ENCODE measurements at regions not wholly inside any gene's neighbourhood (a gene's known extent, or its start where the extent isn't known, plus 50 kb on each side); places are given as distances from the start of the nearest gene placed in this dataset.

- no peak overlapping the region for H3K27ac ChIP-seq (ENCODE audit: extremely low read depth, low read depth, low read length)
- H3K36me3 ChIP-seq (ENCODE audit: control insufficient read depth in 2 of 2, insufficient read depth in 1 of 2, low read length in 2 of 2) = no peaks in the 10 kb centered on the region
- no peaks in the 10 kb centered on the region for H3K9me3 ChIP-seq (ENCODE audit: control insufficient read depth, insufficient read depth, low read depth, low read length)
- ChIA-PET POLR2A (no interaction called here), CTCF (interaction anchor here (0.7 kb wide), 1 partner anchor 396 kb away, joined by 4 read pairs; no protein-coding TSS in a partner anchor)
- H3K4me3 ChIP-seq (ENCODE audit: low read depth, low read length) = no peak overlapping the region
- H3K4me1 ChIP-seq (ENCODE audit: control insufficient read depth, insufficient read depth, low read length) = no peaks in the 10 kb centered on the region
- TF ChIP-seq KLF16 (tag by site-specific recombination; IDR thresholded peaks at IDR 0.05) (no peak), GFI1B (tag by site-specific recombination; IDR thresholded peaks at IDR 0.05) (no peak), ZNF449 (tag by site-specific recombination; IDR thresholded peaks at IDR 0.05) (no peak), ZNF266 (tag by site-specific recombination; IDR thresholded peaks at IDR 0.05; ENCODE audit: low read depth) (no peak)
Observed at GRCh38 chr5:106739127-106739526, 931.6 kb downstream of the EFNA5 start.

- Histone ChIP-seq H3K9me3 (ENCODE audit: control insufficient read depth, insufficient read depth, low read depth, low read length) (no peaks in the 10 kb centered on the region), H3K4me1 (ENCODE audit: control insufficient read depth, insufficient read depth, low read length) (no peaks in the 10 kb centered on the region), H3K4me3 (ENCODE audit: low read depth, low read length) (no peak overlapping the region), H3K27ac (ENCODE audit: extremely low read depth, low read depth, low read length) (no peak overlapping the region), H3K36me3 (ENCODE audit: control insufficient read depth in 2 of 2, insufficient read depth in 1 of 2, low read length in 2 of 2) (no peaks in the 10 kb centered on the region)
- CTCF ChIA-PET = no interaction called here
- TF ChIP-seq SALL2 (tag by site-specific recombination; IDR thresholded peaks at IDR 0.05; ENCODE audit: borderline replicate concordance) (no peak), HIC1 (tag by site-specific recombination; IDR thresholded peaks at IDR 0.05) (no peak), ZNF202 (tag by site-specific recombination; IDR thresholded peaks at IDR 0.05; ENCODE audit: borderline replicate concordance) (no peak), ZNF37A (tag by site-specific recombination; IDR thresholded peaks at IDR 0.05) (no peak), PATZ1 (tag by site-specific recombination; IDR thresholded peaks at IDR 0.05) (no peak), ZNF624 (tag by site-specific recombination; IDR thresholded peaks at IDR 0.05) (no peak), ZNF621 (tag by site-specific recombination; IDR thresholded peaks at IDR 0.05) (no peak), ZBTB8A (tag by site-specific recombination; IDR thresholded peaks at IDR 0.05) (no peak), ZBTB6 (tag by site-specific recombination; IDR thresholded peaks at IDR 0.05) (no peak), ZNF514 (tag by site-specific recombination; IDR thresholded peaks at IDR 0.05) (no peak), ZNF707 (tag by site-specific recombination; IDR thresholded peaks at IDR 0.05) (no peak), ZSCAN5A (tag by site-specific recombination; IDR thresholded peaks at IDR 0.05) (no peak), KLF16 (tag by site-specific recombination; IDR thresholded peaks at IDR 0.05) (no peak), ZNF132 (tag by site-specific recombination; IDR thresholded peaks at IDR 0.05; ENCODE audit: borderline replicate concordance) (no peak), EGR2 (tag by site-specific recombination; IDR thresholded peaks at IDR 0.05; ENCODE audit: low read depth) (no peak), ZFP37 (tag by site-specific recombination; IDR thresholded peaks at IDR 0.05) (no peak)
- POLR2A ChIA-PET = no interaction called here
Observed at GRCh38 chr5:106737111-106737510, 933.6 kb downstream of the EFNA5 start.

Measured in HEK293 (cell line).